ENCODE measurements at regions not wholly inside any gene's neighbourhood (a gene's known extent, or its start where the extent isn't known, plus 50 kb on each side); places are given as distances from the start of the nearest gene placed in this dataset.

GRCh38 chr10:29959586-29959985 is 99.8 kb downstream of the JCAD start:
- Histone ChIP-seq H3K4me1 (ENCODE audit: insufficient read depth, low read length, poor library complexity, severe bottlenecking) (no peaks in the 10 kb centered on the region), H3K27me3 (replicated peaks; ENCODE audit: insufficient read depth, low read depth, low read length, poor library complexity) (no peaks in the 10 kb centered on the region), H3K27ac (ENCODE audit: low read depth, low read length, poor library complexity, severe bottlenecking) (no peak overlapping the region), H3K4me3 (ENCODE audit: low read depth, low read length, poor library complexity, severe bottlenecking) (no peak overlapping the region), H3K36me3 (ENCODE audit: insufficient read depth, low read length, poor library complexity, severe bottlenecking) (no peaks in the 10 kb centered on the region), H3K9me3 (ENCODE audit: low read depth, low read length, poor library complexity, severe bottlenecking) (no peaks in the 10 kb centered on the region)
- ChIA-PET POLR2A (ENCODE audit: low non-redundant PET) (no interaction called here), CTCF (interaction anchor here (0.6 kb wide), 1 partner anchor 422 kb away, joined by 8 read pairs; no protein-coding TSS in a partner anchor)
- intact Hi-C loops (cut with micrococcal nuclease; ENCODE audit: unreplicated experiment): no loop called here
- no peak for TF ChIP-seq CTCF (conservative IDR thresholded peaks at IDR 0.05; ENCODE audit: low read depth, low read length)
- TF ChIP-seq EZH2 (IDR thresholded peaks at IDR 0.05; ENCODE audit: borderline replicate concordance, low read depth, low read length, poor library complexity, severe bottlenecking): no peak
- DNase-seq (ENCODE audit: low spot score): no peak
- BruUV-seq (replicated peaks): no TSS peak

GRCh38 chr10:29958440-29958839 is 100.9 kb downstream of the JCAD start:
- ChIA-PET CTCF (no interaction called here), POLR2A (ENCODE audit: low non-redundant PET) (no interaction called here)
- Histone ChIP-seq H3K9me3 (ENCODE audit: low read depth, low read length, poor library complexity, severe bottlenecking) (no peaks in the 10 kb centered on the region), H3K27ac (ENCODE audit: low read depth, low read length, poor library complexity, severe bottlenecking) (no peak overlapping the region), H3K27me3 (replicated peaks; ENCODE audit: insufficient read depth, low read depth, low read length, poor library complexity) (no peaks in the 10 kb centered on the region), H3K4me3 (ENCODE audit: low read depth, low read length, poor library complexity, severe bottlenecking) (no peak overlapping the region), H3K4me1 (ENCODE audit: insufficient read depth, low read length, poor library complexity, severe bottlenecking) (no peaks in the 10 kb centered on the region), H3K36me3 (ENCODE audit: insufficient read depth, low read length, poor library complexity, severe bottlenecking) (no peaks in the 10 kb centered on the region)
- no peak for DNase-seq (ENCODE audit: low spot score)
- TF ChIP-seq EZH2 (IDR thresholded peaks at IDR 0.05; ENCODE audit: borderline replicate concordance, low read depth, low read length, poor library complexity, severe bottlenecking) (no peak), CTCF (conservative IDR thresholded peaks at IDR 0.05; ENCODE audit: low read depth, low read length) (no peak)
- no TSS peak for BruUV-seq (replicated peaks)
- intact Hi-C loops (cut with micrococcal nuclease; ENCODE audit: unreplicated experiment): no loop called here

- ChIA-PET POLR2A (ENCODE audit: low non-redundant PET) (no interaction called here), CTCF (no interaction called here)
- no peak for TF ChIP-seq EZH2 (IDR thresholded peaks at IDR 0.05; ENCODE audit: borderline replicate concordance, low read depth, low read length, poor library complexity, severe bottlenecking)
- Histone ChIP-seq H3K27me3 (replicated peaks; ENCODE audit: insufficient read depth, low read depth, low read length, poor library complexity) (no peaks in the 10 kb centered on the region), H3K36me3 (ENCODE audit: insufficient read depth, low read length, poor library complexity, severe bottlenecking) (no peaks in the 10 kb centered on the region), H3K4me3 (ENCODE audit: low read depth, low read length, poor library complexity, severe bottlenecking) (no peak overlapping the region), H3K27ac (ENCODE audit: low read depth, low read length, poor library complexity, severe bottlenecking) (no peak overlapping the region), H3K9me3 (ENCODE audit: low read depth, low read length, poor library complexity, severe bottlenecking) (no peaks in the 10 kb centered on the region), H3K4me1 (ENCODE audit: insufficient read depth, low read length, poor library complexity, severe bottlenecking) (no peaks in the 10 kb centered on the region)
- no TSS peak for BruUV-seq (replicated peaks)
- intact Hi-C loops (cut with micrococcal nuclease; ENCODE audit: unreplicated experiment): no loop called here
- no peak for DNase-seq (ENCODE audit: low spot score)
Measured at GRCh38 chr10:29957907-29958331, 101.5 kb downstream of the JCAD start.

GRCh38 chr10:29957236-29957635 is 102.2 kb downstream of the JCAD start:
- DNase-seq (ENCODE audit: low spot score): no peak
- no peak overlapping the region for H3K4me3 ChIP-seq (ENCODE audit: low read depth, low read length, poor library complexity, severe bottlenecking)
- no peaks in the 10 kb centered on the region for H3K9me3 ChIP-seq (ENCODE audit: low read depth, low read length, poor library complexity, severe bottlenecking)
- CTCF ChIA-PET: no interaction called here
- H3K4me1 ChIP-seq (ENCODE audit: insufficient read depth, low read length, poor library complexity, severe bottlenecking): no peaks in the 10 kb centered on the region
- BruUV-seq (replicated peaks): no TSS peak
- POLR2A ChIA-PET (ENCODE audit: low non-redundant PET): no interaction called here
- H3K36me3 ChIP-seq (ENCODE audit: insufficient read depth, low read length, poor library complexity, severe bottlenecking): no peaks in the 10 kb centered on the region
- intact Hi-C loops (cut with micrococcal nuclease; ENCODE audit: unreplicated experiment): no loop called here
- no peak overlapping the region for H3K27ac ChIP-seq (ENCODE audit: low read depth, low read length, poor library complexity, severe bottlenecking)
- TF ChIP-seq EZH2 (IDR thresholded peaks at IDR 0.05; ENCODE audit: borderline replicate concordance, low read depth, low read length, poor library complexity, severe bottlenecking) (no peak), CTCF (conservative IDR thresholded peaks at IDR 0.05; ENCODE audit: low read depth, low read length) (no peak)
- no peaks in the 10 kb centered on the region for H3K27me3 ChIP-seq (replicated peaks; ENCODE audit: insufficient read depth, low read depth, low read length, poor library complexity)

All from A673 (cell line).